ENCODE measurements at regions not wholly inside any gene's neighbourhood (a gene's known extent, or its start where the extent isn't known, plus 50 kb on each side); places are given as distances from the start of the nearest gene placed in this dataset.

GRCh38 chr21:35628316-35628715 lies 432.0 kb downstream of the SETD4 start:
- 62 to 90% methylated on average over 3 of the region's 3 CpGs for WGBS, 2 donors
- Histone ChIP-seq H3K4me1 (ENCODE audit: control insufficient read depth in 5 of 5, insufficient read depth in 5 of 5, low read length in 5 of 5) (no peaks in the 10 kb centered on the region), H3K4me3 (no peak overlapping the region), H3K27ac (ENCODE audit: low read depth in 1 of 2, low read length in 1 of 2) (no peak overlapping the region), H3K9ac (ENCODE audit: insufficient read depth in 1 of 2, low read length in 2 of 2) (no peak overlapping the region), H3K27me3 (ENCODE audit: control insufficient read depth in 3 of 3, insufficient read depth in 3 of 3, low read length in 2 of 3) (peaks cover 0 to 2% (median 0%) of the 10 kb centered on the region in 3 donors), H3K36me3 (ENCODE audit: control insufficient read depth in 4 of 4, insufficient read depth in 4 of 4, low read length in 4 of 4) (no peaks in the 10 kb centered on the region), H3K9me3 (ENCODE audit: control insufficient read depth in 4 of 4, insufficient read depth in 3 of 4, low read length in 3 of 4) (peaks cover 0 to 3% (median 0%) of the 10 kb centered on the region in 4 donors)
- TF ChIP-seq, protein P1, sequence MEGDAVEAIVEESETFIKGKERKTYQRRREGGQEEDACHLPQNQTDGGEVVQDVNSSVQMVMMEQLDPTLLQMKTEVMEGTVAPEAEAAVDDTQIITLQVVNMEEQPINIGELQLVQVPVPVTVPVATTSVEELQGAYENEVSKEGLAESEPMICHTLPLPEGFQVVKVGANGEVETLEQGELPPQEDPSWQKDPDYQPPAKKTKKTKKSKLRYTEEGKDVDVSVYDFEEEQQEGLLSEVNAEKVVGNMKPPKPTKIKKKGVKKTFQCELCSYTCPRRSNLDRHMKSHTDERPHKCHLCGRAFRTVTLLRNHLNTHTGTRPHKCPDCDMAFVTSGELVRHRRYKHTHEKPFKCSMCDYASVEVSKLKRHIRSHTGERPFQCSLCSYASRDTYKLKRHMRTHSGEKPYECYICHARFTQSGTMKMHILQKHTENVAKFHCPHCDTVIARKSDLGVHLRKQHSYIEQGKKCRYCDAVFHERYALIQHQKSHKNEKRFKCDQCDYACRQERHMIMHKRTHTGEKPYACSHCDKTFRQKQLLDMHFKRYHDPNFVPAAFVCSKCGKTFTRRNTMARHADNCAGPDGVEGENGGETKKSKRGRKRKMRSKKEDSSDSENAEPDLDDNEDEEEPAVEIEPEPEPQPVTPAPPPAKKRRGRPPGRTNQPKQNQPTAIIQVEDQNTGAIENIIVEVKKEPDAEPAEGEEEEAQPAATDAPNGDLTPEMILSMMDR (IDR thresholded peaks at IDR 0.05; ENCODE audit: control extremely low read depth, extremely low read depth) = no peak
- ATAC-seq (ENCODE audit: insufficient read depth, low FRiP score) = no peak
- DNase-seq = no peak

DNA sequence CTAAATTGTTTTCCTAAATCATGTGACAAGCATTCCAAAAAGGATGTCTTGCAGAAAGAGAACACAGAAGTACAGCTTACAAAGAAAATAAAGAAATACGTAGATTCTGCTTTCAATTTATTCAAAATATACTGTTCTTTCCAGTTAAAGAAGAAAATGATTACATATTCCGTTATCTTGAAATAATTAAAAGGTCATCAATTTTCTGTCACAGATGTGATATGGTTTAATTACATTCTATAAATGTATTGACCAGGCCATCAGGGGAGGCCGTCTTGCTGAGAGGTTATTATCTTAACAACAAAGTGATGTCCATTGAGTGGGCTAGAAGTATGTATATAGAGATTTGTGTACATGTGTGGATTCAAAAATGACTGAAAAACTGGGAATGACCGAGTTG lies 432.9 kb downstream of the SETD4 start:
- TF ChIP-seq, protein P1 (IDR thresholded peaks at IDR 0.05; ENCODE audit: control extremely low read depth, extremely low read depth) = no peak
- Histone ChIP-seq H3K27me3 (ENCODE audit: control insufficient read depth in 3 of 3, insufficient read depth in 3 of 3, low read length in 2 of 3) (peaks cover 0 to 2% (median 0%) of the 10 kb centered on the region in 3 donors), H3K9me3 (ENCODE audit: control insufficient read depth in 4 of 4, insufficient read depth in 3 of 4, low read length in 3 of 4) (no peaks in the 10 kb centered on the region), H3K4me3 (no peak overlapping the region), H3K4me1 (ENCODE audit: control insufficient read depth in 5 of 5, insufficient read depth in 5 of 5, low read length in 5 of 5) (no peaks in the 10 kb centered on the region), H3K9ac (ENCODE audit: insufficient read depth in 1 of 2, low read length in 2 of 2) (no peak overlapping the region), H3K27ac (ENCODE audit: low read depth in 1 of 2, low read length in 1 of 2) (no peak overlapping the region), H3K36me3 (ENCODE audit: control insufficient read depth in 4 of 4, insufficient read depth in 4 of 4, low read length in 4 of 4) (no peaks in the 10 kb centered on the region)
- ATAC-seq (ENCODE audit: insufficient read depth, low FRiP score) = no peak
- 82 to 89% methylated on average over 4 of the region's 4 CpGs for WGBS, 2 donors
- DNase-seq = no peak

- Histone ChIP-seq H3K4me3 (no peak overlapping the region), H3K27me3 (ENCODE audit: control insufficient read depth in 3 of 3, insufficient read depth in 3 of 3, low read length in 2 of 3) (peaks cover 0 to 2% (median 0%) of the 10 kb centered on the region in 3 donors), H3K36me3 (ENCODE audit: control insufficient read depth in 4 of 4, insufficient read depth in 4 of 4, low read length in 4 of 4) (no peaks in the 10 kb centered on the region), H3K27ac (ENCODE audit: low read depth in 1 of 2, low read length in 1 of 2) (no peak overlapping the region), H3K9ac (ENCODE audit: insufficient read depth in 1 of 2, low read length in 2 of 2) (no peak overlapping the region), H3K9me3 (ENCODE audit: control insufficient read depth in 4 of 4, insufficient read depth in 3 of 4, low read length in 3 of 4) (no peaks in the 10 kb centered on the region), H3K4me1 (ENCODE audit: control insufficient read depth in 5 of 5, insufficient read depth in 5 of 5, low read length in 5 of 5) (no peaks in the 10 kb centered on the region)
- no peak for DNase-seq
- 77 to 87% methylated on average over 3 of the region's 3 CpGs for WGBS, 2 donors
- ATAC-seq (ENCODE audit: insufficient read depth, low FRiP score) = no peak
- TF ChIP-seq, protein P1 (IDR thresholded peaks at IDR 0.05; ENCODE audit: control extremely low read depth, extremely low read depth) = no peak
These were observed 434.8 kb downstream of the SETD4 start for GRCh38 chr21:35625576-35625975.

- no peaks in the 10 kb centered on the region for H3K36me3 ChIP-seq (ENCODE audit: control insufficient read depth in 4 of 4, insufficient read depth in 4 of 4, low read length in 4 of 4)
- DNase-seq = no peak
These were observed 435.4 kb downstream of the SETD4 start for GRCh38 chr21:35624901-35625300.

More at GRCh38 chr21:35624901-35625300, 435.4 kb downstream of the SETD4 start:
- 42 to 44% methylated on average over 2 of the region's 2 CpGs for WGBS, 2 donors
- Histone ChIP-seq H3K27me3 (ENCODE audit: control insufficient read depth in 3 of 3, insufficient read depth in 3 of 3, low read length in 2 of 3) (peaks cover 0 to 2% (median 0%) of the 10 kb centered on the region in 3 donors), H3K4me3 (no peak overlapping the region), H3K9ac (ENCODE audit: insufficient read depth in 1 of 2, low read length in 2 of 2) (no peak overlapping the region), H3K27ac (ENCODE audit: low read depth in 1 of 2, low read length in 1 of 2) (no peak overlapping the region), H3K4me1 (ENCODE audit: control insufficient read depth in 5 of 5, insufficient read depth in 5 of 5, low read length in 5 of 5) (no peaks in the 10 kb centered on the region), H3K9me3 (ENCODE audit: control insufficient read depth in 4 of 4, insufficient read depth in 3 of 4, low read length in 3 of 4) (no peaks in the 10 kb centered on the region)
- TF ChIP-seq, protein P1 (IDR thresholded peaks at IDR 0.05; ENCODE audit: control extremely low read depth, extremely low read depth) = no peak
- no peak for ATAC-seq (ENCODE audit: insufficient read depth, low FRiP score)
